GM19468 (cell line): ENCODE measurements at regions not wholly inside any gene's neighbourhood (a gene's known extent, or its start where the extent isn't known, plus 50 kb on each side); places are given as distances from the start of the nearest gene placed in this dataset.

Experiments
- ATAC-seq: cut with Tn5 transposase; IDR thresholded peaks from one replicate; pipeline ENCODE4 v1.9.1; 2021; ENCODE audit warnings: mild to moderate bottlenecking, moderate library complexity, moderate number of reproducible peaks; ENCODE audit not compliant: unreplicated experiment; ENCODE audit errors: extremely low read depth

- ATAC-seq: no peak
Observed at GRCh38 chr14:65926935-65927700, 514.6 kb downstream of the FUT8 start.

GRCh38 chr14:65927931-65928356 is 515.4 kb downstream of the FUT8 start:
- ATAC-seq: no peak

- ATAC-seq: no peak
Observed at GRCh38 chr14:65928995-65929394, 516.5 kb downstream of the FUT8 start.

GRCh38 chr14:65933400-65934069 is 521.0 kb downstream of the FUT8 start:
- no peak for ATAC-seq

GRCh38 chr14:65934070-65934435 is 521.5 kb downstream of the FUT8 start:
- no peak for ATAC-seq

- no peak for ATAC-seq
Observed at GRCh38 chr14:65936342-65936975, 523.9 kb downstream of the FUT8 start.

GRCh38 chr14:65937079-65937959 is 524.8 kb downstream of the FUT8 start:
- no peak for ATAC-seq

GRCh38 chr14:65937960-65938316 is 525.4 kb downstream of the FUT8 start:
- no peak for ATAC-seq

- ATAC-seq: no peak
Observed at GRCh38 chr14:65938738-65939137, 526.2 kb downstream of the FUT8 start.

GRCh38 chr14:65939184-65939583 is 526.7 kb downstream of the FUT8 start:
- ATAC-seq: no peak

- no peak for ATAC-seq
Observed at GRCh38 chr14:65940056-65940735, 527.7 kb downstream of the FUT8 start.

- no peak for ATAC-seq
Observed at GRCh38 chr14:65941091-65941490, 528.6 kb downstream of the FUT8 start.

GRCh38 chr14:65943150-65943549 is 530.6 kb downstream of the FUT8 start:
- no peak for ATAC-seq

- no peak for ATAC-seq
Observed at GRCh38 chr14:65943916-65944410, 531.4 kb downstream of the FUT8 start.

- ATAC-seq: no peak
Observed at GRCh38 chr14:65945327-65945726, 532.8 kb downstream of the FUT8 start.

- ATAC-seq: no peak
Observed at GRCh38 chr14:65946494-65946893, 534.0 kb downstream of the FUT8 start.

- no peak for ATAC-seq
Observed at GRCh38 chr14:65948302-65948701, 535.8 kb downstream of the FUT8 start.

GRCh38 chr14:65949711-65950516 is 536.3 kb upstream of the CCDC196 start:
- ATAC-seq: no peak

GRCh38 chr14:65954942-65955341 is 531.2 kb upstream of the CCDC196 start:
- ATAC-seq: no peak
